DMS53 treated with DMSO at 0.1 percent for 48 hours (cell line): ENCODE measurements at regions not wholly inside any gene's neighbourhood (a gene's known extent, or its start where the extent isn't known, plus 50 kb on each side); places are given as distances from the start of the nearest gene placed in this dataset.
"Not testable (repeated sequence)": the region's sequence is repeated elsewhere in the genome, so short reads cannot be mapped to it uniquely, and the experiment has no call there.

Experiments
- DNase-seq: peaks from one replicate; lab custom pipeline; 2025; ENCODE audit not compliant: unreplicated experiment; lab: John Stamatoyannopoulos, UW

DNA sequence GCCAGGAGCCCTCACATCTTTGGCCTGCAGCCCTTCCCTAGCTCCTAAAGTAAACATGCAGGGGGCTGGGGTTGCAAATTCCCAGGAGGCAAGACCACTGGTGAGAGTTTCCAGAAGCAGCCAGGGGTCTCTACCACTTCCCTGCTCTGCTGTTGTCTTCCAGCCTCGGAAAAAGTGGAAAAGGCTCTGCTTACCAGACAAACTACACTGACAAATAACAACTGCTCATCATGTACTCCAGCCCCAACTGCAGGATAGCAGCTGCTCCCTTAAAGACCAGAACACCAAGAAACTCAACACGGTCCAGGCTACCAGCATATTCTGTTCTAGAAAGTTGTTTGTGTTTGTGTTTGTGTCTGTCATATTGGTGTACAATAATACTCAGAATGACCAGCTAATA lies 187.5 kb upstream of the MARCKS start:
- no peak for DNase-seq

GRCh38 chr6:113671421-113671820 lies 185.7 kb upstream of the MARCKS start:
- peak; percentile 22 for DNase-seq

- peak; percentile 72 for DNase-seq
These were observed 184.5 kb upstream of the MARCKS start for GRCh38 chr6:113672491-113673149.

GRCh38 chr6:113674075-113674474 lies 183.1 kb upstream of the MARCKS start:
- no peak for DNase-seq

- no peak for DNase-seq
These were observed 181.1 kb upstream of the MARCKS start for GRCh38 chr6:113676057-113676456.

- no peak for DNase-seq
These were observed 180.2 kb upstream of the MARCKS start for GRCh38 chr6:113676968-113677367.

- no peak for DNase-seq
These were observed 178.1 kb upstream of the MARCKS start for GRCh38 chr6:113679051-113679450.

GRCh38 chr6:113680301-113680700 lies 176.8 kb upstream of the MARCKS start:
- DNase-seq: no peak

- DNase-seq: no peak
These were observed 173.2 kb upstream of the MARCKS start for GRCh38 chr6:113683968-113684367.

- no peak for DNase-seq
These were observed 172.7 kb upstream of the MARCKS start for GRCh38 chr6:113684382-113684901.

DNA sequence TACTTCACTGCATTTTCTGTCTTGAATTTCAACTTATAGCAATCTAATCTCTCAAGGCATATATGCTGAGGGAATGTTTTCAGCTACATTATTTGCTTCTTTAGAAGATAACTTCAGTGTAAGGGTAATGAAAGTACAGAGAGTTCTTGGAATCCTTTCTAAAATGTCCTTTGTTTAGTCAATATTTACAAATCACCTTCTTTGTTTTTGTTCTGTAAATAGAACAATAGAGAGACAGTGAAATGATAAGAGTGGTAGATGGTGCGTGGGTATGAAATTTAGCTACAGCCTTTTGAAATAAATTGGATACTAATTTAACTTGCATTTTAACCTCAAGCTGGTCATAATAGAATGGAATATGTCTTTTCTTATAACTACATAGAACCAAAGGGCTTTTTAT lies 171.1 kb upstream of the MARCKS start:
- no peak for DNase-seq

- not testable (repeated sequence) for DNase-seq
These were observed 167.5 kb upstream of the MARCKS start for GRCh38 chr6:113689620-113690019.

- DNase-seq: peak; percentile 85
These were observed 166.6 kb upstream of the MARCKS start for GRCh38 chr6:113690281-113691259.

GRCh38 chr6:113691260-113691656 lies 165.9 kb upstream of the MARCKS start:
- no peak for DNase-seq

DNA sequence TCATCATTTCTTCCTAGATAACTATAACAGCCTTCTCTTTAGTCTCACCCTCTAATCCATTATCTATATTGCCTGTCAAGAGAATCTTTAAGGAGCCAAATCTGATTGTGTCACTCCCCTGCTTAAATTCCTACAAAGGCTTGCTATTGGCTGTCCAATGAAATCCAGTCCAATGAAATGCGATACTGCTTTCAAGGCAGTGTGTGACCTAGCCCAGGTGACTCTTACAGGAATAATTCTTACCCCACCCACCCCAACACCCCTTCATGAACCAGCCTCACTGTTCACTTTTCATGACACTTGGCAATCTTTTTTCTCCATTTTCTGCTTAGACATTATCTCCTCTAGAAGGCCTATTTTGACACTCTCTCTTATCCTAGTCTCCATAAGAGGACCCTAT lies 163.3 kb upstream of the MARCKS start:
- no peak for DNase-seq

- DNase-seq: peak; percentile 69
These were observed 162.7 kb upstream of the MARCKS start for GRCh38 chr6:113694278-113695077.

- no peak for DNase-seq
These were observed 161.6 kb upstream of the MARCKS start for GRCh38 chr6:113695516-113695915.

DNA sequence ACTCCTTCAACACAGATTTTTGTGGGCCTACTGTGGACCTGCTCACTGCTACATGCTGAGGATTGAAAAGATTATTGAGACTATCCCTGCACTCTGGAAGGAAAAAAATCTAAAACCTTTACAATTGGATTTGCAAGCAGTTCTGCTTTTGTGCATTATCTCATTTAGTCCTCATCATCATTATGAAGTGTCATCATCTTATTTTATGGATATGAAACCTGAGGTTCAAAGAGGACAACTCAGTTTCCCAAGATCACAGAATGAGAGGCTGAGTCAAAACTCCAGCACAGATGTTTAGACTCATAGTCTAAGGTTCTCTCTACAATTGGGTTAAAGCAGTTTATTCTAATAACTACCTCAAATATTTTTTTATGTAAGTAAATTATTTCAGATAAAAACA lies 160.2 kb upstream of the MARCKS start:
- DNase-seq: no peak

DNA sequence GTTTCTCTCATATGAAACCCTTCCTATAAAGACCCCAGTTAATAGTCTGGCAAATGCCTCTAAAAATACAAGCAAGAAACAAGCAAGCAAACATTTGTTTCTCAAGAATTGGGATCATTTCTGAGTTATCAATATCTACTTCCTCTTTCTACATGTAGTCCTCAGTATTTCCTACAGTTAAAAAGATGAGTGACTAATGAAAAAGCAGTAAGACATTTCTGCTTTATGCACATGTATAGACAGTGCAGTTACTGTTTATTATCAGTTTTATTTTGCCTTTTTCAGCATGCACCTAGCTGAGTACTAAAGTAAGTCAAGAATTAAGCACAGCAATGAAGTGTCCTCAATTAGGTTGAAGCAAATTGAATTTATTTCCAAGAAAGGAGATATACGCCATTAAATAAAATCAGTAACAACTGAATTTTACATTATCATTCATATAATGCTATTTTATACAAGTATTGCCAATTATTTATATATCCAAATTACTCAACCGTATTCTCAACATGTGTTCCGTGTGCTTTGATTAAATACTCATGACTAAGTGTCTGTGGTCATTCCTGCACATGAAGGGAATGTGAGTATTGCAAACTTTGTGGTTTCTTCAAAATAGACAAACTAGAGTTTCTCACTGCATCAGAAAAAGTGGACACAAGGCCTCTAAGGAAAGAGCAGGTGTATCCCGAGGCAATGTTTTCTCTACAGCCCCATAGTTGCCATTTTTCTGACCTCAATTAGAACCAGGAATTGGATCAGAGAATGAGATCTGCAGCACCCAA lies 159.3 kb upstream of the MARCKS start:
- DNase-seq: no peak

DNA sequence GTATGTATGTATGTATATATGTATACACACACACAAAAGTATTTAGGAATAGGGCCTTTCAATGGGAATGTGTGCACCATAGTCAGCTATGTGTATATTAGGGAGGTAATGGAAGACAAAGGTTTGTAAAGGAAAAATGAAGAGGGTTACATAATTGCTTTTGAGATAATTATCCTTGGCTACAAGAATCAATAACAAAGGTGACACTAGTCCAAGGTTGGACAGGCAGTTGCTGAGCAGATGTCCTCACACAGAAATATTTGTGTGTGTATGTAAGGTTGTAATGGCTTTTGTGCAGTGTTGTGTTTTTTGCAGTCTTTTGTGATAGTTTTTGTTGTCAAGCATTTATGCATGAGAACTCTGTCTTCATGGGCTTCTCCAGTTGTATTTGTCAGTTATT lies 157.9 kb upstream of the MARCKS start:
- DNase-seq: no peak
